Endothelial cell of hepatic sinusoid (primary cell): ENCODE measurements at regions not wholly inside any gene's neighbourhood (a gene's known extent, or its start where the extent isn't known, plus 50 kb on each side); places are given as distances from the start of the nearest gene placed in this dataset.

Experiments
- in situ Hi-C: cut with HindIII; loops from 2 replicates; pipeline ENCODE4 v1.10.0; 2017; ENCODE audit warnings: low sequenced_read_pairs

DNA sequence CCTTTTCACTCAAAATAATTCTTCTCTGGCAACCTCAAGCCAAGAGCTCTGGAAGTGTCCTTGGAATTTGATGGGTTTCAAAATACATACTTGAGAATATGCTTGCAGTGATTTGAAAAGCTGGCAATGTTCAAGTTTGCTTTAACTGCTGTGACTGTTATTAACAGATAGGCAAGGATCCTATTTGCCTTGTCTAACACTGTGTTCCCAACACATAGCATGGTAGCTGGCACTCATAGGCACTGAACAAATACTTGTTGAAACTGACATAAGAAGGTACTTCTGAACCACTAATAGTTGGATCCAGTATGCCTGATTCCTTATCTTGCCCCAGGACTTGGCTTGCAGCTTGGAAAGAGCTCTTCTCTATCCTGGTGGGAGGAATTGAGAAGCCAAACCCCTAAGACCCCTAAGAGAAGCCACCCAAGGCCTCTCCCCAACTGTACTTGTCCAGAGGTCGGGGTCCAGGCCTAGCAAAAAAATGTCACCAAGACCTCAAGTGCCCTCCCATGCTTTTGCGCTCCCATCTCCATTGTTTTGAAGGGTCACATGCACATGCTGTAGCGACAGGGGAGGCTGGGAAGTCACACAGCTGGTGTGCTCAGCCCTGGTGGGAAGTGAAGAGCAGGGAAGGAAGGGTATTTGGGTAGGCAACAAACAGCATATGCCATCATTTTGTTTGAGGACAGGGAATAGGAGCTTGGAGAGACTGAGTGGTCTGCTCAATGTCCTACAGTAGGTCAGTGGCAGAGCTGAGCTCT, 118.4 kb upstream of the HAAO start:
- in situ Hi-C loops: no loop called here

DNA sequence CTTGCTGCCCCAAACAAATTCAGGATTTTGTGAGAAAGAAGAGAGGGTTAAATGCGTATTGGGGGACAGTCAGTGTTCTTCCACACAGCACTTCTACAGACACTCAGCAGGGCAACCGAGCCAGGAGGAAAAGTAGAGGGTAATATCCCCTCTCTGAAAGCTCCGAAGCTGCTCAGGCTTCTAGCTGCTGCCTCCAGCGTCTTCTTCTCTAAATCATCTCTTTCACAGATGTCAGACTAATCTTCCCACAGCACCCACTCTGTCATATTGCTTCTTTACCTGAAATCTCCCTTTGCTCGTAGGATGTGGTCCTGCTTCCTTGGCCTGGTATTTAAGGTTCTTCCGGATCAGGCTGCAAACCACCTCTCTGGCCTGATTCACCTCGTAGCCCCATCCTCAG, 117.6 kb upstream of the HAAO start:
- in situ Hi-C loops: no loop called here

DNA sequence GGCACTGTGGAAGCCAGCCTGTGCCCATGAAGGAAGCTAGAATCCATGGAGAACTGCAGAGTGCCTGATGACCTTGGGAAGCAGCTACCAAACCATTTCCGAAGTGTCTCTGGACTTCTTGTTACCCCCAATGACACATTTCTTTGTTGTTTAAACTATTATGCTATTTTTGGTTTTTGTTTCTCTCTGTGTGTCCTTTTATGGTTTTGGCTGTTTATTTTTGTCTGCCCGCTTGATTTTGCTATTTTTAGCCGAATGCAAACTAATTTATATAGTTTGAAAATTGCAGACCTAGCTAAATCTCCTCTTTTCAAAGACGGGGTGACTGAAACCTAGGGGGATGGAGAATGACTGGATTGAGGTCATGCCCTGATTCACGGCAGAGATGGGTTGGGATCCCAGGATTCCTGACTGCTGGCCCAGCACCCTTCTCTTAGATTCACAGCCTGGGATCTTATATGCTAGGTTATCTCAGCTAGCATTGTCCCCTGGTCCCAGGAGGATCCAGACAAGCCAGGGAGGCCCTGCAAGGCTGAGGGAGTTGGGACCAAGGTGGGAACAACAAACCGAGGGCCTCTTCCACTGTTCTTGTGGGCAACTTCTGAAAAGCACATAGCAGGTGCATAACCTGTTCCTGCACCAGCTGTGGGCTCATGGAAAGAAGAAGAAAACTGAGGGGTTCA, 116.3 kb upstream of the HAAO start:
- in situ Hi-C loops: no loop called here

DNA sequence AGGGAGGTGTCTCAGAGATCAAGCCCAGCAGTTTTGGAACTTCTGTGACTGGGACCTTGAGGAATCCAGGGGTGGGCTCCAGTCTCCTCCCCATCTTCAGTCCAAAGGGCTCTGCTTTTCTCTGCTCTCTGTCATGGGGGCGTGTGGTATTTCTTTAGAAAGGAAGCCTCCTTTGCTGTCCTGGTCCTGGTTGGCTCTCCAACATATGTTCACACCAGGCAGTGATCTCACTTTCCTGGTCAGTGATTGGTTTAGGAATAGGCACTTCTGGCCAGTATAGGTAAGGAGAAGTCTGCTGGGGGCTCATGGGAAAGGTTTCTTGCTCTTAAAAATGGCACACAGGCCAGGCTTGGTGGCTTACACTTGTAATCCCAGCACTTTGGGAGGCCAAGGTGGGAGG, 115.5 kb upstream of the HAAO start:
- in situ Hi-C loops: no loop called here

DNA sequence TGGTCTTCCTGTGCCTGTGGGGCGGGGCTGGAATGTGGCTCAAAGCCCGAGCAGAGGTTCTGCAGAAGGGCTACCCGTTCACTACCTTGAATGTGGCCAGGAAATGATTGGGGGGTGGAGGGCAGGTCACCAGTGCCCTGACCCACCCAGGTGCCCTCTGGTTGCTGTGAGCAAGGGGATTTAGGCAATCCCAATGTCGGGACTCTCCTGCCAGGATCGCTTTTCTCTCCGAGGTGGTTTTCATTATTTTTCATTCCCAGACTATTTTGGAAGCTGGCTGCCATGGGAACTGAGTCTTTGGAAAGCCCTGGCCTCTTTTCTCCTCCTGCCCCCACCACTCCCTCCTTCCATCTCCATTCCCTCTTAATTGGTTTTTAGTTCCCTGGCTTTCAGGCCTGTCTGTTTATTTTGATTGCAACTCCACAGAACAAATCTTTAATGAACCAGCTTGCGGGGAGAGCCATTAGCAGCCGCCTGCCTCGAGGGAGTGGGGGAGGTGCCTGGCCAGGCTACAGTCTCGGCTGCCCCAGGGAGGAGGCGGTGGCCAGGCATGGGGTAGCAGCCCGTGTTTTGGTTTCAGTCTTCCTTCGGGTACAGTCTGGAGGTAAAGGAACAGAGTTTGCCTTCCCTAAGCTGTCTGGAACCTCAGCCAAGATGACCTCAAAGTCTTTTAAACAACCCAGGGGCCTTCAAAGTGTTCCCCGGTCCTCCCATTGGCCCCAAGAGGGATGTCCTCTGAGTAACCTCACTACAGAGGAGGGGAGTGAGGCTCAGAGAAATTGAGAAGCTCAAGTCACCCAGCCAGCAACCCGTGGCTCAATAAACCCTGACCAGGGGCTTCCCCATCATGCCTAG, 114.4 kb upstream of the HAAO start:
- in situ Hi-C loops: no loop called here

DNA sequence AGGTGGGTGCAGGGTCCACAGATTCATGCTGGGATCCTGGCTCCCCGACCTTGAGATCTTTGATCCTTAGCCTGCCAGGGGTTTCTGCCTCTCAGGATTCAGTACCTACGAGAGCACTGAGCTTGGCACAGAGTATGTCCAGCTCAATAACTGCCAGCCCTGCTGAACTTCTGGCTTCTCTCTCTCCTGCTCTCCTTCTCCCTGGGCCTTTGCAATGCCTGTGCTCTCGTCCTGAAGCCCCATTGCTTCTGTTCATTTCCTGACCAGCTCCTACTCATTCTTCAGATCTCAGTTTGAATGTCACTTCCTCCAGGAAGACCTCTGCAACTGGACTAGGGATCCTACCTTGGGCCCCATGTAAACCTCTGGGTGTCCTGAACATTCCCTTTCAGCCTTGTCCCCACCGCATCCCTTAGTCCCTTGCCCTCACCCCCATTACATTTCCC, 113.8 kb upstream of the HAAO start:
- in situ Hi-C loops: no loop called here

DNA sequence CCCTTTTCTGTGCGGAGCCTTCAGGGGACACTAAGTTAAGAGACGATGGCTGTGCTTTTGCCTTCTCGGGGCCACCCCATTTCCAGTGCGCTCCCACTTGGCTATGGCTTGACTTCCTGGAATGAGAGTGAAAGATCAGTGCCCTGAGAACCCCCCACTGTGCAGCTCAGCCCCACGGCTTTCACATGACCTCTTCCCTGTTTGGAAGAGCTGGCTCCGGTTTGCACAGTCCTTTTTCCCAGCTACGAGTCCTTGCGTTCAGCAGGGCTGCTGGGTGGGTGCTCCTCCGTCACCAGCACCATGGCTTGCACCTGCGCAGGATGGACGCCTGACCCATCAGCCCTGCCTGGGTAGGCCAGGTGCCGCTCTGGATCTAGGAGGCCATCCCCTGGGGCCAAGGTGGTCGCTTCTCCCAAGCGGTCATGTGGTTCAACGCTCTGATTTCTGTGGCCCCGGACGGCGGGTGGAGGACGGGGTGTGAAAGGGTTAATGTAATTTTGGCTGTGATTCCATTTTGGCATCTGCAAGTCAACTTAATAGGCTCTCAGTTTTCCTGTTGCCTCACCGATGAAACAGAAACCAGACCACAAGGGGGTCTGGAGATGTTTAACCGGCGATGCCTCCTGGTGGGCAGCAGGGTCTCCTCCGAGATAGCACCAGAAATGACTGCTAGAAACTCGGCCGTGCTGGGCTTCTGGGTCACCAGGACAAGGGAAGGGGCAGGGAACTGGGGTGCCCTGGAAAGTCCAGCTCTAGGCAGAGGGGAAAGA, 113.1 kb upstream of the HAAO start:
- in situ Hi-C loops: no loop called here

DNA sequence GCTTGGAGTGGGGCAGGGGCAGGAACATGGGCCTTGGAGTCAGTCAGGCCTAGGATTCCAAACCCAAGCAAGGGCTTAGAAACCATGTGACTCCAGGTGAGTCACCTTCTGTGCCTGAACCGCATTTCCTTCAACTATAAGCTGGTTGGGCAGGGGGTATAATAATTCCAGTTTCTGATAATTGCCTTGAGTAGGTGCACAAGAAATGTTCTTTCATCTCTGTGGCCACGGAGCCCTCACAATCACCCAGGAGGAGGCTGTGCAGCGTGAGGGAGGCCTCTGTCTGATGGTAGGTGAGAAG, 112.1 kb upstream of the HAAO start:
- in situ Hi-C loops: no loop called here

DNA sequence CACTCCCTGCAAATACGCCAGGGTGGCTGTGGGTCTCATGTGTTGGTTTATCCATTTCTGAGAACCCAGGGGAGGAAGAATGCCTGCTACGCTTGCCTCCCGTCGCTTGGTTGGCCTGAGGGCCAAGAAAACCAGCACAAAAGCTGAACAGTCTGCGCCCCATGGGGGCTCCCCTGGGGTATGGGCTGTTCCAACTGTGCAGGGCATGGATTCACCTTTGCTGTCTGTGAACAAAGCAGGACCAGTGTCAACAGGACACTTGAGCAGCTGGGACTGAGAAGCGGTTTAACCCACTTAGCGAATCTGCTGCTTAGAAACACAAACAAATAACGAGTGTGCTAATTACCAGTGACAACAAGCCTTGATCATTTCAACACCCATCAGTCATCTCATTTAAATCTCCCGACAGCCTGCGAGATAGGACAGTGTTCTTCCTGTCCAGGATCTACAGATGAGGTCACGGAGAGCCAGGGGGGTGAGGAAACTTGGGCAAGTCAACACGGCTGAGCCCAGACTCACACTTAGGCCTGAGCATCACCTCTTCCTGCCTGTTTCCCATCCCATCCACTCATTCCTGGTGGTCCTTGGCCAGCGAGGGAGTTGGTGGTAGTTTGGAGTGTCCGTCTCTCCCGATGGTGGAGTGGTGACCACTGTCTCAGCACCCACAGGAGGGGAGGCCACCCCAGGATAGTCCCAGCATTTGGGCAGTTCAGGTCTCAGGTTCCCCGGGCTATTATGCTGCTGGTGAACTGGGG, 111.6 kb upstream of the HAAO start:
- in situ Hi-C loops: no loop called here

DNA sequence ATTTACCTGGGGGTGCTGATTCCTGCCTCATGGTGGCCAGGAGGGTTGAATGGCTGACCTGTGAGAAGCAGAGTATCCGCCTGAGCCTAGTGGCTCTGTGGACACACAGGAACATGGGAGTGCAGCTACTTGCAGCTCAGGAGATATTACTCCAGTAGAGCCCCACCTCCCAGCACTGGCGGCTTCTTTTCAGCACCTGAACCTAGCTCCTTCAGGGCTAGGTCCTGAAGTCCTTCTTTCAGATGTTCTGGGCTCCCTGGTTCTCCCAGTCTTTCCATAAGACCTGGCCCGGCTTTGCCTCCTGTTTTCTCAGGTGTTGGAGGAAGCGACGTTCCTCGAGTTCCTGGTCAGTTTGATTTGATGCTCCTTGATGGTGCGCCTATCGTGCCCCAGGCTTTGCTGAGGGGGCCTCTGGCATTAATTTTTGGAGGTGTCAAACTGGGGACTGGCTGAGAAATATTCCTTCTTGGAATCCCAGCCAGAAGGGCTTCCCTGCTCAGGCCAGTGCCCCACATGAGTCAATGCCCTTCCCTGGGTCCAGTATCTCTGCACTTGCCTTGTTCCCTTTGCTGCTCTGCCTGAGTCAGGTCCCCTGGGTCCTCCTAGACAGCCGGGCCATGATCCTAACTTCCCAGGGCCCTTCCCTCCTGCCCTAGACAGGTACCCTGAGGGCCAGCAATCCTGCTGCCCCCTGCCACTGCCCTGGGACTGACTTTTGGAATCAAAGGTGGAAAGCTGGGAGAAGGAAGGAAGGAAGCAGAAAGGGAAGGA, 110.7 kb upstream of the HAAO start:
- in situ Hi-C loops: no loop called here

DNA sequence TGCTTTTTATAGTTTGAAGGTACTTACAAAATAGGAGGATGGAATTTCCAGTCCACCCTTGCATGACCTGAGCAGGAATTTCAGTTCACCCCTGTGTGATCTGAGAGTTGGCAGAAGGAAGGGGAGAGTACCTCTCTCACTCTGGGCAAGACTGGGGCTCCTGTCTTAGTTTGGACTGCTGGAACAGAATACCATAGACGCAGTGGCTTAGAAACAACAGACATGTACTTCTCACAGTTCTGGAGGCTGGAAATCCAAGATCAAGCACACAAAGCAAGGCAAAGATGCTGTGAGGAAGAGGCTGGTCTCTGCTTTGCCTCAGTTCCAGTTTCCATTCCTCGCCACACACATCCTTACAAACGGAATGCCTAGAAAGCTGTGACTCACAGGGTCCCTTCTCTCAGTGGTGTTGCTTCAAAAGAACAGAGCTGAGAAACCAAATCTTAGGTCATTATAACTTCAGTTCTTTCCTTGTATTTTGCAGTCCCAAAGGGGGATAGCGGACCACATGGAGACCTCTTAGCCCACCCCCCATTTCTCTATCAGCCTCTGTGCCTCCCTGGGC, 108.8 kb upstream of the HAAO start:
- in situ Hi-C loops: no loop called here

DNA sequence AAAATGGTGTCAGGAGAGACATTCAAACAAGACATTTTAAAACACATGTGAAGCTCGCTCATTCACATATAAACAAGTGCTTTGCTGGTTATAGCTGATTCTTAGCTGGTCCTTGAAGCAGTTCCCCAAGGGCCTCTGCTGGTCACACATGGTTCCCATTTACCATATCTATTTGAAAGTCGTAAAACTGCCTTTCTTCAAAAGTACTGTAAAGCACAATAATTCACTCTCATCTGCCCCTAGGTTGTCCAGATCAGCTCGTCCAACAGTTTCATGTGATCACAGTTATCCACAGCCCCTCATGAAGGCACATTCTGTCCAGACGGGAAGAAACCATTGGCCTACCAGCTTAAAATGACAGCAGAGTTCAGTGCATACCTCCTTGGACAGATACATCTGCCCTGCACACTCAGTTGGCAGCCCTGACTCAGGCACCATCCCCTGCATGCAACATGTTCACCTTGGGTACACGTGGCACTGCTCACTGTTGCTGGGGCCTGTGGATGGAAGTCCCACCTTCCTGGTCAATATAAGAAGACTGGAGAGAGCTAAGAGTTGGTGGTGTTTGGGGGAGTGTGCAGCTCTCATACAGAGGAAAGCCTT, 108.0 kb upstream of the HAAO start:
- in situ Hi-C loops: no loop called here

DNA sequence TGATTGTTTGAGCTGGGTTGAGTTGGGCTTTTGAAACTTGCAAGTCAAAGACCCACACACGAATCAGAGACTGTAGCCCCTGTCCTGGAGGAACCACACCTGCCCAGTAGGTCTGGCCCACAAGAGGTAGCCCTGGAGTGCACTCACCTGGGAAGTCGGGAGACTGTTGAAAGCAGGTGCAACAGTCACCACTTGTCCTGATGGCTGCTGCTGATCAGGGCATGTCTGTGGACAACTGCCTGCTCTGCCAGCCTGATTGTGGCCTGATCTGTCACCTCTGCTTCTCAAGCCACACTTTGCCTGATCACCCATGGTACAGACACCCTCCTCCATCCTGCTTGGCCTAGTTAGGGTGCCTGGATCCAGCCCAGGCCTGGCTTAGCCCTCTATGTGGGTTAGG, 105.0 kb upstream of the HAAO start:
- in situ Hi-C loops: no loop called here

DNA sequence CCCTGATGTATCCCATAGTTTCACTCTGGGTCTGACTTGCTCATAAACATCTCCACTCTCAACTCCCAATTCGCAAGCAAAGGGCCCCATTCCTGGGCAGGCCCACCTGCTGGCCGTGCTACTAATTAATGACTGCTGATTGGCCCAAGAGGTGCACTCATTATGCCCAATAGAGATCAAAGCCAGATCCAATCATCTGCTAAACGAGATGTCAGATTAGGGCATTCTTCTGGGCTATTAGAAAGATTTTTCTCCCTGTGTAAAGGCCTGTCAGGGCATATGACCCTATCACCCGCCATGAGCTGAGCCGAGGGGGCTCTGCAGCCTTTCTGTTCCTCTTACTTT, 103.4 kb upstream of the HAAO start:
- in situ Hi-C loops: no loop called here

DNA sequence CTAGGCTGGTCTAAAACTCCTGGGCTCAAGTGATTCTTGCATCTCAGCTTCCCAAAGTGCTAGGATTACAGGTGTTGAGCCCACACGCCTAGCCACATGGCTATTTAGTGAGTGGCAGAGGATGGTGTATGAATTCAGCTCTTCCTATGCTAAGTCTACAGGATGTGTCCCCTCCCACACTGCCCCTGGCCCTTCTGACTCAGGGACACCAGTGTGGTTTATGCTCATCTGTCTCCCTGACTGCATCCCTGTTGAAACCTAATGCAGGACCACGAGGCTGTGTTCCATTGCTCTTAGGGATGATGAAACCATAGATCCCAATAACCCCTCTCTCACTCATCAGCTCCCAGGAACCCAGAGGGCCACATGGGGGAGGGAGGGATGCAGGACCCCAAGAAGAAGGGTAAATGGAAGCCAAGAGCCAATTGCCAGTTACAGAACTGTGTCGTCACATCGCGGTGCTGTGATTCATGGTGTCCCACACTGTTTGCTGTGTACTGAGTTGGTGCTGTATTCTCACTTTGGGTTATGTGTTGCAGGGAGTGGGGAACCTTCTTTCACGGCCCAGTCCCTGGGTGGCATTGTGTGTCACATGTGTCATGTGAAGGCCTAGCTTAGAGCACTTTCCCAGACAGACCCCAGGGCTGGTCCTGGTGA, 102.9 kb upstream of the HAAO start:
- in situ Hi-C loops: no loop called here

DNA sequence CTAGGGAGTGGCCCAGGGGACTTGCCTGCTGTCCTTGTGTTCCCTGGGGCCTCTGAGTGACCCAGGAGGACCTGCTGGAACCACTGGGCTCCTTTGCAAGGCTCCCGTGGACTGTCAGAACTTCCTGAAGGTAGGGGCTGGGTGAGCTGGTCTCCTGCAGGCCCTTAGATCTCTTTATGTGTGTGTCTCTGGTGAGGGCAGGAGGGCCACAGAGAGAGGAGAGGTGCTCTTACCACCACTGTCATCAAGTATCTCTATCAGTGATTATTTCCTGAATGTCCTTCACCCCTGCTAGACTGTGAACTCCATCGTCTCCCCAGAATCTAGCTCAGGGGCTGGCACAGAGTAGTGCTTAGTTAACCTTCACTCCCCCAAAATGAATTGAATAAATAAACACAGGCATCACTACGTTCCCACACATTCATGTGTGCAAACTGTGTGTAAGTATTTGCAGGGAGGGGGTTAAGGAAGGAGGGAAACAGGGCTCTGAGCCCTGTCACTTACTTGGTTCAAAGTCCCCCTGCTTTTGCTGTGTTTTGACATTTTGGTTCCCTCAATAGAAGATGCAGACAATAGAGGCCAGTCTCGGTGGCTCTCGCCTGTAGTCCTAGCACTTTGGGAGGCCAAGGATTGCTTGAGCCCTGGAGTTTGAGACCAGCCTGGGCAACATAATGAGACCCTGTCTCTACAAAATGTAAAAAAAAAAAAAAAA, 100.8 kb upstream of the HAAO start:
- in situ Hi-C loops: no loop called here

DNA sequence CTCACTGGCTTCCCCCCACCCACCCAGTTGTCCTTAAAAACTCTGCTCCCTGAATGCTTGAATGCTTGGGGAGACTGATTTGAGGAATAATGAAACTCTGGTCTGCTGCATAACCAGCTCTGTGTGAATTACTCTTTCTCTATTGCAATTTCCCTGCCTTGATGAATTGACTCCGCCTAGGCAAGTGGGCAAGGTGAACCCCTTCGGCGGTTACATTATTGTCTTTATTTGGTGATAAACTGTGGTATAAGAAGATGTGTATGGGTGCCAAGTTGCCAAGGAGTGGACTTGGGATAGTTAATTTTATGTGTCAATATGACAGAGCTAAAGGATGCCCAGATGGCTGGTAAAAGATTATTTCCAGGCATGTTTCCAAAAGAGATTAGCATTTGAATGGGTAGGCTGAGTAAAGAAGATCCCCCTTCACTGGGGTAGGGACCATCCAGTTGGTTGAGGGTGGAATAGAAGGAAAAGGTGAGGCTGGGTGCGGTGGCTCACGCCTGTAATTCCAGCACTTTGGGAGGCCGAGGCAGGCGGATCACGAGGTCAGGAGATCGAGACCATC, 98.5 kb upstream of the HAAO start:
- in situ Hi-C loops: no loop called here
